GM04504 (cell line): ENCODE measurements at regions not wholly inside any gene's neighbourhood (a gene's known extent, or its start where the extent isn't known, plus 50 kb on each side); places are given as distances from the start of the nearest gene placed in this dataset.

Source experiments
- DNase-seq: peaks from one replicate; pipeline ENCODE4 v3.0.0-alpha.2; 2012; ENCODE audit warnings: low read depth

- DNase-seq: no peak
Measured at GRCh38 chr9:19510907-19511306, 102.1 kb downstream of the ACER2 start.
